22Rv1 (cell line): ENCODE measurements at regions not wholly inside any gene's neighbourhood (a gene's known extent, or its start where the extent isn't known, plus 50 kb on each side); places are given as distances from the start of the nearest gene placed in this dataset.

Source experiments
- CTCF ChIP-seq: fragments of 450-650 bp; IDR thresholded peaks from 2 replicates; pipeline ENCODE4 v1.5.1; 2017; ENCODE audit warnings: mild to moderate bottlenecking
- ZFX ChIP-seq: fragments of 450-650 bp; IDR thresholded peaks from 2 replicates; pipeline ENCODE4 v1.6.1; 2017; ENCODE audit warnings: antibody characterized with exemption, borderline replicate concordance

- TF ChIP-seq CTCF, result no peak
- no peak for TF ChIP-seq ZFX
Observed at GRCh38 chr9:87140142-87140541, 192.8 kb upstream of the GAS1 start.
